ENCODE measurements at regions not wholly inside any gene's neighbourhood (a gene's known extent, or its start where the extent isn't known, plus 50 kb on each side); places are given as distances from the start of the nearest gene placed in this dataset.
A peak's percentile ranks its signal among the peaks of the same experiment; 100 is the strongest.

GRCh38 chr5:145681216-145681615 lies 153.9 kb downstream of the PRELID2 start:
- Histone ChIP-seq H3K9ac (ENCODE audit: low read length) (no peak overlapping the region), H3K9me3 (ENCODE audit: low read length) (no peaks in the 10 kb centered on the region), H3K4me1 (ENCODE audit: insufficient read depth, low read length) (peaks cover 26% of the 10 kb centered on the region), H3K27me3 (ENCODE audit: control insufficient read depth in 1 of 2, insufficient read depth in 2 of 2, low read length in 2 of 2) (no peaks in the 10 kb centered on the region), H3K27ac (ENCODE audit: low read depth, low read length) (peak overlapping the region; percentile 27), H3K4me3 (ENCODE audit: low read depth in 1 of 2, low read length in 2 of 2) (peak overlapping the region in 1 of 2 donors; percentile 10), H3K36me3 (ENCODE audit: insufficient read depth, low read length) (no peaks in the 10 kb centered on the region)

- Histone ChIP-seq H3K36me3 (ENCODE audit: insufficient read depth, low read length) (no peaks in the 10 kb centered on the region), H3K4me3 (ENCODE audit: low read depth in 1 of 2, low read length in 2 of 2) (peak overlapping the region in 1 of 2 donors; percentile 10), H3K9ac (ENCODE audit: low read length) (no peak overlapping the region), H3K27ac (ENCODE audit: low read depth, low read length) (peak overlapping the region; percentile 53), H3K4me1 (ENCODE audit: insufficient read depth, low read length) (peaks cover 26% of the 10 kb centered on the region), H3K27me3 (ENCODE audit: control insufficient read depth in 1 of 2, insufficient read depth in 2 of 2, low read length in 2 of 2) (no peaks in the 10 kb centered on the region), H3K9me3 (ENCODE audit: low read length) (no peaks in the 10 kb centered on the region)
Measured at GRCh38 chr5:145680767-145681166, 154.4 kb downstream of the PRELID2 start.

GRCh38 chr5:145680169-145680568 lies 155.0 kb downstream of the PRELID2 start:
- no peak overlapping the region for H3K9ac ChIP-seq (ENCODE audit: low read length)
- peak overlapping the region; percentile 53 for H3K27ac ChIP-seq (ENCODE audit: low read depth, low read length)
- no peak overlapping the region for H3K4me3 ChIP-seq (ENCODE audit: low read depth in 1 of 2, low read length in 2 of 2)

DNA sequence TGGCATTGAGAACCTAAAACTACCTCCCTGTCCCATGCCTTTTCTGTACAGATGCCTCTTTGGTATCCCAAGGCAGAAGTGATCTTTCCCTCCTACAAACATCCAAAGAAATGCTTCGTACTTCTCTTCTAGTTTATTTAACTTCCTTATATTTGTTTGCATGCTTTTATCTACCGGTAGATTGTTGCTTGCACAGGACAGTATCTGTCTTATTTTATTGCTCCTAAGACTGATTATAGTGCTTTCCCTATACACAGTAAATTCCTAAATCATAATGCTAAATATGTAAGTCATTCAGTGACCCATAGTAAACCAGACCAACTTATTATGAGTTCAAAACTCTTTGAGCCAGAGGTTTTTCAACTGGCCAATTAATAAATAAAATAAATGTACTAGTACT lies 156.9 kb downstream of the PRELID2 start:
- Histone ChIP-seq H3K4me1 (ENCODE audit: insufficient read depth, low read length) (peaks cover 26% of the 10 kb centered on the region), H3K27me3 (ENCODE audit: control insufficient read depth in 1 of 2, insufficient read depth in 2 of 2, low read length in 2 of 2) (no peaks in the 10 kb centered on the region), H3K9ac (ENCODE audit: low read length) (no peak overlapping the region), H3K9me3 (ENCODE audit: low read length) (no peaks in the 10 kb centered on the region), H3K36me3 (ENCODE audit: insufficient read depth, low read length) (no peaks in the 10 kb centered on the region), H3K27ac (ENCODE audit: low read depth, low read length) (no peak overlapping the region), H3K4me3 (ENCODE audit: low read depth in 1 of 2, low read length in 2 of 2) (no peak overlapping the region)

More at GRCh38 chr5:145680169-145680568, 155.0 kb downstream of the PRELID2 start:
- Histone ChIP-seq H3K9me3 (ENCODE audit: low read length) (no peaks in the 10 kb centered on the region), H3K4me1 (ENCODE audit: insufficient read depth, low read length) (peaks cover 26% of the 10 kb centered on the region), H3K27me3 (ENCODE audit: control insufficient read depth in 1 of 2, insufficient read depth in 2 of 2, low read length in 2 of 2) (no peaks in the 10 kb centered on the region), H3K36me3 (ENCODE audit: insufficient read depth, low read length) (no peaks in the 10 kb centered on the region)

DNA sequence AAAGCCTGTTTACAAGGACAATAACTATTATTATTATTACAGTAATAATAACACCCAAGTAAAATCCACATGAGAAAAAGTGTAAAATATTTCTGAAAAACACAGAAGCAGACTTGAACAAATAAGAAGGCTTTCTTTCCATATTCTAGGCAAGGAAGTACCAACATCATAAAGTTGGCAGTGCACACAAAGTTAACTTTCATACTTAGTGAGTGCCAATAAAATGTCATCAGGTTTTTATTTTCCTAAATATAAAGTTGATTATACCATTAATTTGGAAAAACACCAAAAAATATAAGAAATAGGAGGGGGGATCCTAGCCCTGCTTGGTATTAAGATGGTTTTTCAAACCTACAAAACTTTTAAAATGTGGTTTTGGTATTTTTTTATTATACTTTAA lies 161.4 kb downstream of the PRELID2 start:
- H3K9me3 ChIP-seq (ENCODE audit: low read length): no peaks in the 10 kb centered on the region
- no peak overlapping the region for H3K27ac ChIP-seq (ENCODE audit: low read depth, low read length)
- no peaks in the 10 kb centered on the region for H3K27me3 ChIP-seq (ENCODE audit: control insufficient read depth in 1 of 2, insufficient read depth in 2 of 2, low read length in 2 of 2)
- H3K4me3 ChIP-seq (ENCODE audit: low read depth in 1 of 2, low read length in 2 of 2): no peak overlapping the region
- H3K36me3 ChIP-seq (ENCODE audit: insufficient read depth, low read length): no peaks in the 10 kb centered on the region
- H3K4me1 ChIP-seq (ENCODE audit: insufficient read depth, low read length): no peaks in the 10 kb centered on the region
- H3K9ac ChIP-seq (ENCODE audit: low read length): no peak overlapping the region

DNA sequence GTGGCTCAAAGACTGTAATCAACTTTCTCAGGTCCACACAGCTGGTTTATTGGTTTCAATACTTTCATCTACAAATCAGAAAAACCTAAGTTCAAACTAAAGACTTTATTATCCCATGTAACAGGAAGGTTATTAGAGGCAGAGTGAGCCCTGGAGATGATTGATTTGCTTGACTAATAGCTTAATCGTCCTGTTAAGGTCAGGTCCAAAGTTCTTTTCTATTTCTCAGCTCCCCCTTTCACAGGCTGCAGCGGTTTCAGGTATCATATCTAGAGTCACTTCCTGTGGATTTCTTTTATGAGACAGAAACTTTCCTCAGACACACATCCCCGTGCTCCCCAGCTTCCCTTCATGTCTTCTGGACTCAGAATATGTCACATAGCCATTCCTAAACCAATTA lies 166.4 kb downstream of the PRELID2 start:
- Histone ChIP-seq H3K9ac (ENCODE audit: low read length) (no peak overlapping the region), H3K4me1 (ENCODE audit: insufficient read depth, low read length) (no peaks in the 10 kb centered on the region), H3K27me3 (ENCODE audit: control insufficient read depth in 1 of 2, insufficient read depth in 2 of 2, low read length in 2 of 2) (no peaks in the 10 kb centered on the region), H3K27ac (ENCODE audit: low read depth, low read length) (no peak overlapping the region), H3K36me3 (ENCODE audit: insufficient read depth, low read length) (no peaks in the 10 kb centered on the region), H3K9me3 (ENCODE audit: low read length) (no peaks in the 10 kb centered on the region), H3K4me3 (ENCODE audit: low read depth in 1 of 2, low read length in 2 of 2) (no peak overlapping the region)

DNA sequence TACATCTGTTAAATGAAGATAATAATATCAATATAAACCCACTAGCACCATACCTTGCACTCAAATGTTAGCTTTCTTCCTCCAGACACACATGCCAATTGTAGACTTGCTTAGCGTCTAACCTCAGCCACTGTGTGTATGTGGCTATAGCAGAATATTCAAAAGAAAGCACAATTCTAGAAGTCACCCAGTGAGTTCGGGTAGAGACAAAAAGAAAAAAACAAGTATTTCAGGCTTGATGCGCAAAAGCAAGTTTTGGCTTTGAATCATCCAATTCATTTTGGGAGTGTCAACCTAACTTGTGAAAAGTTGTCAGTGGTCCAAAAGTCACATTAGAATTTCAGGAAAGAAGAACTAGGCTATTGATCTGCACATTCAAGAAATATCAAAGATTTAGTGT lies 167.4 kb downstream of the PRELID2 start:
- Histone ChIP-seq H3K27me3 (ENCODE audit: control insufficient read depth in 1 of 2, insufficient read depth in 2 of 2, low read length in 2 of 2) (no peaks in the 10 kb centered on the region), H3K9ac (ENCODE audit: low read length) (no peak overlapping the region), H3K9me3 (ENCODE audit: low read length) (no peaks in the 10 kb centered on the region), H3K4me3 (ENCODE audit: low read depth in 1 of 2, low read length in 2 of 2) (no peak overlapping the region), H3K36me3 (ENCODE audit: insufficient read depth, low read length) (no peaks in the 10 kb centered on the region), H3K27ac (ENCODE audit: low read depth, low read length) (no peak overlapping the region), H3K4me1 (ENCODE audit: insufficient read depth, low read length) (no peaks in the 10 kb centered on the region)

DNA sequence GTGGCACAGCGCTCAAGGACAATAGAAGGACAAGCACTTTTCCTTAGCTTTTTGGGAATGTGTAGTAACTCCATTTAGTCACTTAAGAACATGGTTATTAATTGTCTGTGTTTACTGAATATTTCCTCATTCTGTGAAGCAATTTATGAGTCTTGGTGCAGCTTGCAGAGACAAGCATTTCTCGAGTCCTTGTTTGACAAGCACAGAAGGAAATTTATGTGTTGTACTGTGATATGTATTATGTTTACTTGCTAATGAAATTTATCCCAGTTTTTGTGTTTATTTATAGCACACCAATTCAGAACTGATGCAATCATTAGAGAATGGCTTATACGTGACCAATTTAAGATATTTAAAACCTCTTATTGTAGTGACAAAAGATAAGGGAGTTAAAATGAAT lies 168.6 kb downstream of the PRELID2 start:
- Histone ChIP-seq H3K4me3 (ENCODE audit: low read depth in 1 of 2, low read length in 2 of 2) (no peak overlapping the region), H3K4me1 (ENCODE audit: insufficient read depth, low read length) (peaks cover 8% of the 10 kb centered on the region), H3K27me3 (ENCODE audit: control insufficient read depth in 1 of 2, insufficient read depth in 2 of 2, low read length in 2 of 2) (no peaks in the 10 kb centered on the region), H3K9me3 (ENCODE audit: low read length) (no peaks in the 10 kb centered on the region), H3K36me3 (ENCODE audit: insufficient read depth, low read length) (no peaks in the 10 kb centered on the region), H3K9ac (ENCODE audit: low read length) (no peak overlapping the region), H3K27ac (ENCODE audit: low read depth, low read length) (no peak overlapping the region)

DNA sequence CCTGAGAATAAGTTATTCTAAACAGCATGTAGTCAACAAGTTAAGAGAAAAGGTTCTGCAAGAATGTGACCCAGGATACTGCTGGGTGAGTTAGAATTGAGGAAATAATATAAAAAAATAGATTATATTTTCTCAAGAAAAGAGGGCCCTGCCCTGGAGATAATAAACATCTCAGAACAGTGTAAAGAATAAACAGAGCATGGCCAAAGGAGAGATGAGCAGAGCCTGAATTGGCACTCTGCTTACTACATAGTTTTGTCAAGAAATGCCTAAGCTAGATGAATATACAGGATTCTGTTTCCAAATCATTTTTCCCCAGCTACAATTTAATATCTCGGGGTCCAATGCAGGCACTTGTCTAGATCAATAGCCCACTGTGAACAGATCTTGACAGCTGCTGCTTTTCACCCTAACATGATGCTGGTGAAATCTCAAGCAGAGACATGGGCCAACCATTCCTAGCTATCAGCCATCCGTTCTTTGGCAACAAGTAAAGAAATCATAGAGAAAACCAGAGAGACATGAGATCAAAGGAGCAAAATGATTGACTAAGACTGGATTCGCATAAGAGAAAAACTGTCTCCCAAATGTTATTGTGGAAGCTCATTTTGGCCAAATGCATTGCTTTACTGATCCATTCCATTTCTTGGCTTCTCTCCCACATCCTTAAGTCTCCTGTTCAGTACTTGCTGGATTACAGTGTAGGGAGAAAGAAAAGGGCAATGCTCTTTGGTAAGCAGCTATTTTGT lies 173.2 kb downstream of the PRELID2 start:
- peaks cover 8% of the 10 kb centered on the region for H3K4me1 ChIP-seq (ENCODE audit: insufficient read depth, low read length)

DNA sequence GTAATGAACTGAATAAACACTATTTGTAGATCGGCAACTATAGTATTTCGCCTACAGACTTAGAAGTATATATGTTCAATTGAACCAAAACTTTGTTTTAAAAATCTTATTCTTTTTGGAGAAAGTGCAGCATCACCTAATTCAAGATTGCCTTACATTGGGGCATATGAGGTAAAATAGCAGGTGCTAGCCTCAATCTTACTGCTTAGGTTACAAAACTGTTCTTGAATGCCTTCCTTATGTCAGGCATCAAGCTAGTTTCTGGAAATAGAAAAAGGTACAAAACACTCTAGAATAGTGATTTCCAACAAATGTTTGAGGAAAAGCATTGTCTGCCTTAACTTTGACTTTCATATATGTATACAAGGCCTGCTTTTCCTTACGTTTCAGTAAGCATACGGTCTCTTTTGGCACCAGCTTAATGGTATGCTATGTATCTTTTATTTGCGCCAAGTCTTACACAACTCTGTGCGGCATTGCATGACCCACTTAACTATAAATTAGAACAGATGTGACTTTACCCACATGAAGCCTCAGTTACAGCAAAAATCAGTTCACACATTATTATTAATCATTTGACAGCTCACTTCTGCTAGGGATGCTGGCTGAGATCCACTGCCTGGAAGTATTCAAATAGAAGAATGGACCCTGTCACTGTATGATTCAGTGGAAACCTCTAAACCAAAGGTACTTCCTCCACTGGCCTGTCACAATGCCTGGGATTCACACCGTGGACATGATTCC lies 174.1 kb downstream of the PRELID2 start:
- Histone ChIP-seq H3K36me3 (ENCODE audit: insufficient read depth, low read length) (no peaks in the 10 kb centered on the region), H3K27ac (ENCODE audit: low read depth, low read length) (no peak overlapping the region), H3K4me1 (ENCODE audit: insufficient read depth, low read length) (peaks cover 8% of the 10 kb centered on the region), H3K9ac (ENCODE audit: low read length) (no peak overlapping the region), H3K27me3 (ENCODE audit: control insufficient read depth in 1 of 2, insufficient read depth in 2 of 2, low read length in 2 of 2) (no peaks in the 10 kb centered on the region), H3K9me3 (ENCODE audit: low read length) (no peaks in the 10 kb centered on the region), H3K4me3 (ENCODE audit: low read depth in 1 of 2, low read length in 2 of 2) (no peak overlapping the region)

More for the DNA sequence above, 173.2 kb downstream of the PRELID2 start:
- H3K9me3 ChIP-seq (ENCODE audit: low read length): no peaks in the 10 kb centered on the region
- H3K27me3 ChIP-seq (ENCODE audit: control insufficient read depth in 1 of 2, insufficient read depth in 2 of 2, low read length in 2 of 2): no peaks in the 10 kb centered on the region
- no peak overlapping the region for H3K27ac ChIP-seq (ENCODE audit: low read depth, low read length)
- H3K36me3 ChIP-seq (ENCODE audit: insufficient read depth, low read length): no peaks in the 10 kb centered on the region
- H3K9ac ChIP-seq (ENCODE audit: low read length): no peak overlapping the region
- H3K4me3 ChIP-seq (ENCODE audit: low read depth in 1 of 2, low read length in 2 of 2): no peak overlapping the region

DNA sequence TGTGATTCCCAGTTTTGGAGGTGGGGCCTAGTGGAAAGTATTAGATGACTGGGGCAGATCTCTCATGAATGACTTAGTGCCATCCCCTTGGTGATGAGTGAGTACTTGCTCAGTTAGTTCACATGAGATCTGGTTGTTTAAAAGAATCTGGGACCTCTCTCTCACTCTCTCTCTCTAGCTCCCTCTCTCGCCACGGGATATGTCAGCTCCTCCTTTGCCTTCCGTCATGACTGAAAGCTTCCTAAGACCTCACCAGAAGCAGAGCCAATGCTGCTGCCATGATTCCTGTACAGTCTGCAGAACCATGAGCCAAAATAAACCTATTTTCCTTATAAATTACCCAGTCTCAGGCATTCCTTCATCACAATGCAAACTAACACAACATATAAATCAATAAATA lies 176.7 kb downstream of the PRELID2 start:
- Histone ChIP-seq H3K4me3 (ENCODE audit: low read depth in 1 of 2, low read length in 2 of 2) (no peak overlapping the region), H3K27ac (ENCODE audit: low read depth, low read length) (no peak overlapping the region), H3K9ac (ENCODE audit: low read length) (no peak overlapping the region), H3K27me3 (ENCODE audit: control insufficient read depth in 1 of 2, insufficient read depth in 2 of 2, low read length in 2 of 2) (no peaks in the 10 kb centered on the region), H3K36me3 (ENCODE audit: insufficient read depth, low read length) (no peaks in the 10 kb centered on the region), H3K9me3 (ENCODE audit: low read length) (no peaks in the 10 kb centered on the region), H3K4me1 (ENCODE audit: insufficient read depth, low read length) (peaks cover 8% of the 10 kb centered on the region)

All from muscle layer of colon (tissue), 2 donors.